ENCODE measurements at regions not wholly inside any gene's neighbourhood (a gene's known extent, or its start where the extent isn't known, plus 50 kb on each side); places are given as distances from the start of the nearest gene placed in this dataset.

GRCh38 chr7:41110186-41110585, 592.7 kb downstream of the INHBA start:
- TF ChIP-seq CTCF (conservative IDR thresholded peaks at IDR 0.05 in 1 of 2, IDR thresholded peaks at IDR 0.05 in 1 of 2; ENCODE audit: extremely low read depth in 1 of 2, insufficient read depth in 1 of 2, low read depth in 1 of 2, low read length in 2 of 2) (no peak), EZH2 (IDR thresholded peaks at IDR 0.05; ENCODE audit: borderline replicate concordance, low read length) (no peak)
